ENCODE measurements at regions not wholly inside any gene's neighbourhood (a gene's known extent, or its start where the extent isn't known, plus 50 kb on each side); places are given as distances from the start of the nearest gene placed in this dataset.

DNA sequence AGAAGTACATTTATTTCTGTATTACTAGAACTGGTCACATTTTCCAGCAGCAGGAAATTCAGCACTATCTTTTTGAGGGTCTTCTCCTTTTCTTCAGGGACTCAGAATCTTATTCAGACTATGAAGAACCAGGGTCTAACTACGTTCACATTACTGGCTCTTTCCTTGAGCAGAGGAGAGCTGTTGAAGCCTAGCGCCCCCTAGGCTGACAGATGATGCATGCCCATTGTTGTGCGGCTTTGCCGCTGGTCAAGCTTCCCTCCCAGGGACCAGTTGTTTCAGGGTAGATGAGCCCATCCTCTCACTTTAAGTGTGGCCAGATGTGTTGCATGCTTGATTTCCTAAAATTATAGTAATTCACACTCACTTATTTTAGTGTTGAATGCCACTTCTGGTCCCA is 168.2 kb upstream of the PDGFD start:
- TF ChIP-seq YY1 (IDR thresholded peaks at IDR 0.05; ENCODE audit: insufficient read depth, insufficient read length) (no peak), ZNF274 (IDR thresholded peaks at IDR 0.05; ENCODE audit: low read depth, low read length) (no peak), SUZ12 (IDR thresholded peaks at IDR 0.05; ENCODE audit: extremely low read depth, insufficient read depth, insufficient read length) (no peak)
